CD4-positive, alpha-beta memory T cell (primary cell): ENCODE measurements at regions not wholly inside any gene's neighbourhood (a gene's known extent, or its start where the extent isn't known, plus 50 kb on each side); places are given as distances from the start of the nearest gene placed in this dataset.
A peak's percentile ranks its signal among the peaks of the same experiment; 100 is the strongest.

Source experiments
- CTCF ChIA-PET: fragments of 350-600 bp; sonication (Branson Sonifier 250); formaldehyde crosslinking; loops from one replicate; lab custom pipeline; 2021; ENCODE audit warnings: inconsistent platforms; ENCODE audit not compliant: partially characterized antibody; lab: Charles Lee
- POLR2A ChIA-PET: fragments of 350-600 bp; sonication (Branson Sonifier 250); formaldehyde crosslinking; loops from one replicate; lab custom pipeline; 2021; ENCODE audit not compliant: partially characterized antibody; lab: Charles Lee
- DNase-seq, 5 donors: peaks; one replicate each; pipeline versions ENCODE4 v3.0.0 to v3.0.0-alpha.2; 2020 to 2022; ENCODE audit warnings: mixed read lengths in 1 of 5
- H3K27ac ChIP-seq: one replicate; pipeline ENCODE4 v1.7.0; 2013; ENCODE audit warnings: low read depth, low read length
- H3K27me3 ChIP-seq: 2 replicates; pipeline ENCODE4 v1.7.0; 2013; ENCODE audit warnings: mild to moderate bottlenecking, low read length, moderate library complexity; ENCODE audit not compliant: insufficient read depth
- H3K36me3 ChIP-seq: 2 replicates; pipeline ENCODE4 v1.7.0; 2013; ENCODE audit warnings: mild to moderate bottlenecking, low read length, moderate library complexity; ENCODE audit not compliant: insufficient read depth
- H3K4me1 ChIP-seq: 2 replicates; pipeline ENCODE4 v1.7.0; 2013; ENCODE audit warnings: mild to moderate bottlenecking, low read length, moderate library complexity; ENCODE audit not compliant: insufficient read depth
- H3K4me3 ChIP-seq, 2 donors: one replicate each; pipeline ENCODE4 v1.7.0; 2013; ENCODE audit warnings: low read length in 2 of 2, mild to moderate bottlenecking in 1 of 2
- H3K9me3 ChIP-seq, 2 donors: one replicate each; pipeline ENCODE4 v1.7.0; 2013; ENCODE audit warnings: low read length in 2 of 2, control low read depth in 1 of 2; ENCODE audit not compliant: control insufficient read depth in 1 of 2
- H3K27ac Mint-ChIP-seq, 7 donors: one replicate each; pipeline ENCODE4 v1.8.0; 2020 to 2021; ENCODE audit warnings: mixed read lengths in 7 of 7, mild to moderate bottlenecking in 6 of 7, inconsistent platforms in 3 of 7, moderate library complexity in 3 of 7
- H3K27me3 Mint-ChIP-seq, 2 donors: one replicate each; pipeline ENCODE4 v1.8.0; 2020 to 2021; ENCODE audit warnings: mixed read lengths in 2 of 2
- H3K36me3 Mint-ChIP-seq, 2 donors: one replicate each; pipeline ENCODE4 v1.8.0; 2020 to 2021; ENCODE audit warnings: mixed read lengths in 2 of 2, inconsistent platforms in 1 of 2, mild to moderate bottlenecking in 1 of 2
- H3K4me1 Mint-ChIP-seq, 4 donors: one replicate each; pipeline ENCODE4 v1.8.0; 2020 to 2021; ENCODE audit warnings: mixed read lengths in 4 of 4, mild to moderate bottlenecking in 1 of 4
- H3K4me3 Mint-ChIP-seq, 8 donors: one replicate each; pipeline ENCODE4 v1.8.0; 2020 to 2021; ENCODE audit warnings: mixed read lengths in 8 of 8, mild to moderate bottlenecking in 7 of 8, moderate library complexity in 6 of 8, inconsistent platforms in 3 of 8
- H3K9me3 Mint-ChIP-seq, 8 donors: one replicate each; pipeline ENCODE4 v1.8.0; 2020 to 2021; ENCODE audit warnings: mixed read lengths in 8 of 8, mild to moderate bottlenecking in 5 of 8, inconsistent platforms in 3 of 8, moderate library complexity in 1 of 8
- intact Hi-C: fragments of 100-400 bp; cut with micrococcal nuclease; formaldehyde crosslinking; loops from one replicate; pipeline ENCODE4 v1.15.1; 2023

GRCh38 chrX:4320436-4320947 lies 607.0 kb upstream of the PRKX start:
- Histone ChIP-seq H3K27me3 (no peaks in the 10 kb centered on the region), H3K4me1 (no peaks in the 10 kb centered on the region), H3K4me3 (no peak overlapping the region), H3K9me3 (no peaks in the 10 kb centered on the region), H3K27ac (no peak overlapping the region), H3K36me3 (no peaks in the 10 kb centered on the region)
- intact Hi-C loops = no loop called here
- Mint-ChIP-seq H3K36me3 (no peaks in the 10 kb centered on the region), H3K4me1 (no peaks in the 10 kb centered on the region), H3K4me3 (no peak overlapping the region), H3K27me3 (no peaks in the 10 kb centered on the region), H3K27ac (no peak overlapping the region), H3K9me3 (peaks cover 0 to 16% (median 3%) of the 10 kb centered on the region in 8 donors)
- no peak for DNase-seq
- POLR2A ChIA-PET = no interaction called here
- CTCF ChIA-PET = no interaction called here

GRCh38 chrX:4315891-4316290 lies 602.4 kb upstream of the PRKX start:
- no peaks in the 10 kb centered on the region for H3K27me3 Mint-ChIP-seq
- H3K9me3 Mint-ChIP-seq = peaks cover 0 to 16% (median 10%) of the 10 kb centered on the region in 8 donors
- DNase-seq = no peak
- POLR2A ChIA-PET = no interaction called here
- no peaks in the 10 kb centered on the region for H3K36me3 ChIP-seq
- H3K36me3 Mint-ChIP-seq = no peaks in the 10 kb centered on the region
- intact Hi-C loops = no loop called here
- H3K27ac ChIP-seq = no peak overlapping the region
- H3K4me3 Mint-ChIP-seq = no peak overlapping the region
- no peak overlapping the region for H3K4me3 ChIP-seq
- no peaks in the 10 kb centered on the region for H3K4me1 ChIP-seq
- CTCF ChIA-PET = no interaction called here
- no peak overlapping the region for H3K27ac Mint-ChIP-seq
- no peaks in the 10 kb centered on the region for H3K9me3 ChIP-seq
- no peaks in the 10 kb centered on the region for H3K4me1 Mint-ChIP-seq
- no peaks in the 10 kb centered on the region for H3K27me3 ChIP-seq

- POLR2A ChIA-PET = no interaction called here
- Histone ChIP-seq H3K4me3 (no peak overlapping the region), H3K27me3 (no peaks in the 10 kb centered on the region), H3K9me3 (no peaks in the 10 kb centered on the region), H3K27ac (no peak overlapping the region), H3K4me1 (no peaks in the 10 kb centered on the region), H3K36me3 (no peaks in the 10 kb centered on the region)
- H3K27ac Mint-ChIP-seq = no peak overlapping the region
- DNase-seq = no peak
- peaks cover 0 to 16% (median 11%) of the 10 kb centered on the region in 8 donors for H3K9me3 Mint-ChIP-seq
- H3K36me3 Mint-ChIP-seq = no peaks in the 10 kb centered on the region
- no peaks in the 10 kb centered on the region for H3K27me3 Mint-ChIP-seq
- H3K4me3 Mint-ChIP-seq = peak overlapping the region in 1 of 8 donors; percentile 36
- no peaks in the 10 kb centered on the region for H3K4me1 Mint-ChIP-seq
- CTCF ChIA-PET = no interaction called here
- intact Hi-C loops = no loop called here
These were observed 601.1 kb upstream of the PRKX start for GRCh38 chrX:4314586-4314985.

GRCh38 chrX:4277122-4277521 lies 563.7 kb upstream of the PRKX start:
- H3K4me1 ChIP-seq = no peaks in the 10 kb centered on the region
- Mint-ChIP-seq H3K27me3 (no peaks in the 10 kb centered on the region), H3K9me3 (peaks cover 0 to 19% (median 6%) of the 10 kb centered on the region in 8 donors), H3K4me1 (no peaks in the 10 kb centered on the region), H3K4me3 (no peak overlapping the region), H3K36me3 (no peaks in the 10 kb centered on the region), H3K27ac (no peak overlapping the region)
- H3K27me3 ChIP-seq = no peaks in the 10 kb centered on the region
- DNase-seq = no peak
- intact Hi-C loops = no loop called here
- H3K9me3 ChIP-seq = no peaks in the 10 kb centered on the region
- no peaks in the 10 kb centered on the region for H3K36me3 ChIP-seq
- CTCF ChIA-PET = no interaction called here
- H3K4me3 ChIP-seq = no peak overlapping the region
- POLR2A ChIA-PET = no interaction called here
- no peak overlapping the region for H3K27ac ChIP-seq

- peaks cover 0 to 6% (median 4%) of the 10 kb centered on the region in 8 donors for H3K9me3 Mint-ChIP-seq
- no peak for DNase-seq
- intact Hi-C loops = no loop called here
These were observed 555.2 kb upstream of the PRKX start for GRCh38 chrX:4268676-4269075.

GRCh38 chrX:4265036-4265435 lies 551.6 kb upstream of the PRKX start:
- Histone ChIP-seq H3K4me3 (no peak overlapping the region), H3K4me1 (no peaks in the 10 kb centered on the region), H3K27ac (no peak overlapping the region), H3K27me3 (no peaks in the 10 kb centered on the region), H3K36me3 (no peaks in the 10 kb centered on the region), H3K9me3 (no peaks in the 10 kb centered on the region)
- Mint-ChIP-seq H3K4me1 (no peaks in the 10 kb centered on the region), H3K27me3 (no peaks in the 10 kb centered on the region), H3K9me3 (peaks cover 0 to 15% (median 3%) of the 10 kb centered on the region in 8 donors), H3K36me3 (no peaks in the 10 kb centered on the region), H3K4me3 (no peak overlapping the region), H3K27ac (no peak overlapping the region)
- POLR2A ChIA-PET = no interaction called here
- intact Hi-C loops = no loop called here
- no peak for DNase-seq
- CTCF ChIA-PET = no interaction called here

More at GRCh38 chrX:4268676-4269075, 555.2 kb upstream of the PRKX start:
- H3K4me1 Mint-ChIP-seq = no peaks in the 10 kb centered on the region
- no peaks in the 10 kb centered on the region for H3K4me1 ChIP-seq
- no peaks in the 10 kb centered on the region for H3K9me3 ChIP-seq
- H3K4me3 Mint-ChIP-seq = no peak overlapping the region
- H3K4me3 ChIP-seq = no peak overlapping the region
- ChIA-PET CTCF (no interaction called here), POLR2A (no interaction called here)
- no peaks in the 10 kb centered on the region for H3K36me3 ChIP-seq
- H3K27ac Mint-ChIP-seq = no peak overlapping the region
- no peaks in the 10 kb centered on the region for H3K27me3 Mint-ChIP-seq
- no peaks in the 10 kb centered on the region for H3K27me3 ChIP-seq
- no peak overlapping the region for H3K27ac ChIP-seq
- H3K36me3 Mint-ChIP-seq = no peaks in the 10 kb centered on the region

GRCh38 chrX:4263030-4263803 lies 549.8 kb upstream of the PRKX start:
- DNase-seq = no peak
- Mint-ChIP-seq H3K9me3 (peaks cover 0 to 15% (median 6%) of the 10 kb centered on the region in 8 donors), H3K27me3 (no peaks in the 10 kb centered on the region), H3K4me1 (no peaks in the 10 kb centered on the region), H3K27ac (no peak overlapping the region), H3K36me3 (no peaks in the 10 kb centered on the region), H3K4me3 (peak overlapping the region in 1 of 8 donors; percentile 31)
- Histone ChIP-seq H3K36me3 (no peaks in the 10 kb centered on the region), H3K27me3 (no peaks in the 10 kb centered on the region), H3K4me1 (no peaks in the 10 kb centered on the region), H3K27ac (no peak overlapping the region), H3K4me3 (no peak overlapping the region), H3K9me3 (no peaks in the 10 kb centered on the region)
- intact Hi-C loops = no loop called here
- ChIA-PET POLR2A (no interaction called here), CTCF (no interaction called here)
